Caki2 (cell line): ENCODE measurements at regions not wholly inside any gene's neighbourhood (a gene's known extent, or its start where the extent isn't known, plus 50 kb on each side); places are given as distances from the start of the nearest gene placed in this dataset.
"Not testable (repeated sequence)": the region's sequence is repeated elsewhere in the genome, so short reads cannot be mapped to it uniquely, and the experiment has no call there.

Experiments used
- DNase-seq: peaks from one replicate; pipeline ENCODE4 v3.0.0-alpha.2; 2015; ENCODE audit warnings: low read depth
- in situ Hi-C: cut with HindIII; loops from 2 replicates; pipeline ENCODE4 v1.10.0; 2016; ENCODE audit warnings: low sequenced_read_pairs, low pct_unique_long_range_greater_than_20kb, mixed read lengths

DNA sequence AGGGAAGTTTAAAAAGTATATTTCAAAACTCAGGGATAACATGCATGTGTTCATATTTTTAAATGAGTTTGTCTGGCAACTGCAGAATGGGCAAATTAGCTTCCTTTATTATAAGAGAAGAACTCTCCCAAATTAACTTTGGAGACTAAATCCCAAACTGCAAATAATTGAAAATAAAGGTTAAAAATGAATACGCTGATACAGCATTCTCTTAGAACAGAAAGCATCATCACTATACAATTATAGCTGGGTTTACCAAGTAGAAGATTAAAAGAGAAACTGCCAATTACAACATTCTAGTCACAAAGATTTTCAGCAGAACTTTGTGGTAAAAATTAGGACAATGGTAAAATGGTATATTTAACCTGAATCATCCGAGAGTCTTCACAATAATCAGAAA lies 73.3 kb downstream of the OLFM4 start:
- DNase-seq = no peak
- in situ Hi-C loops = no loop called here

DNA sequence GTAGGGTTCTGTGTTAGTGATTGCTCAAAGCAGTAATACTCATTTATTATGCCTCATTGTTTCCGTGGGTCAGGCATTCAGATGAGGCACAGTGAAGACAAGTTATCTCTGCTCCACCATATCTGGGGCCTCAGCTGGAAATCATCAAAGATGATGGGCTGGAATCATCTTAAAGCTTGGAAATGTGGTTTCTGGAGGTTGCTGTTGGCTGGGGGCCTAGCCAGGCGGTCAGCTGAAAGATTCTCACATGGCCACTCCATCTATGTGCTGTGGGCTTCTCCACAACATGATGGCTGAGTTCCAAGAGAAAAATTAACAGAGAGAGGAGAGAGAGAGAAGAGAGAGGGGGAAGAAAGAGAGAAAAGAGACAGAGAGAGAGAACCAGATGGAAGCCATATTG lies 75.5 kb downstream of the OLFM4 start:
- DNase-seq = no peak
- in situ Hi-C loops = no loop called here

GRCh38 chr13:53105477-53105876 lies 76.9 kb downstream of the OLFM4 start:
- no peak for DNase-seq
- in situ Hi-C loops = no loop called here

DNA sequence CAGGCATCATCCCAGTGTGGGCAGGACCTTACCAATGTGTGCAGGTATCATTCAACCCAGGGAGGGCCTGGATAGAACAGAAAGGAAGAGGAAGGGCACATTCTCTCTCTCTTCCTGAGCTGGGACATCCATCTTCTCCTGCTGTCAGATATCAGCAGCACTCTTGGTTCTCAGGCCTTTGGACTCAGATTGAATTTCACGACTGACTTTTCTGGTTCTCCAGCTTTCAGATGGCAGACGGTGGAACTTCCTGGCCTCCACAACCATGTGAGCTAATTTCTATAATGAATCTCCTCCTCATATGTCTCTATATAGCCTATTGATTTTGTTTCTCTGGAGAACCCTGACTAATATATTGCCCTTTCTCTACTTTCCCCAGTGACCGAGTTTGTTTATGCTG lies 77.3 kb downstream of the OLFM4 start:
- no peak for DNase-seq
- in situ Hi-C loops = no loop called here

GRCh38 chr13:53110181-53110580 lies 81.6 kb downstream of the OLFM4 start:
- in situ Hi-C loops = no loop called here
- DNase-seq = no peak

DNA sequence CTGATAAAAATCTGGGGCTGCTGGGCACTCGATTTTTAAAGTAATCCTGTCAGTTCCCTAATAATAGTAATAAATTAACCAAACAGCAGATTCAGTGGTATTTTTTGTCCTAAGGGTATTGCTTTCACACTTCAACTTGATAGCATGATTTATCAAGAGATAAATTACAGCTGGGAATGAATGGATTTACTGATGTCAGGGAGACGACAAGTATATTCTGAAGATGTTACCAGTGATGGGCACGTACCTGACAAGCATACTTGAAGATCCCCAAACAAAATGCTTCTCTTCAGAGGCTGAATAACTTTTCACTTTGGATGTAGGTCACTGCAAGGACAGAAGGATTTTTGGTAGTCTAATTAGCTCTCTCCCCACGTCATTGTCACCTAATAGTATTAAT lies 82.0 kb downstream of the OLFM4 start:
- in situ Hi-C loops = no loop called here
- no peak for DNase-seq

GRCh38 chr13:53112522-53112921 lies 83.9 kb downstream of the OLFM4 start:
- no peak for DNase-seq
- in situ Hi-C loops = no loop called here

DNA sequence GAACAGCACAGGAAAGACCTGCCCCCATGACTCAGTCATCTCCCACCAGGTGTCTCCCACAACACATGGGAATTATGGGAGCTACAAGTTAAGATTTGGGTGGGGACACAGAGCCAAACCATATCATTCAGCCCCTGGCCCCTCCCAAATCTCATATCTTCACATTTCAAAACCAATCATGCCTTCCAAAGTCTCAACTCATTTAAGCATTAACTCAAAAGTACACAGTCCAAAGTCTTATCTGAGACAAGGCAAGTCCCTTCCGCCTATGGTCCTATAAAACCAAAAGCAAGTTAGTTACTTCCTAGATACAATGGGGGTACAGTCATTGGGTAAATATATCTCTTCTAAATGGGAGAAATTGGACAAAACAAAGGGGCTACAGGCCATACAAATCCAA lies 88.4 kb downstream of the OLFM4 start:
- DNase-seq, in situ Hi-C loops: not testable (repeated sequence)

GRCh38 chr13:53121131-53121773 lies 92.6 kb downstream of the OLFM4 start:
- in situ Hi-C loops = no loop called here
- no peak for DNase-seq

GRCh38 chr13:53121919-53122318 lies 93.3 kb downstream of the OLFM4 start:
- DNase-seq = no peak
- in situ Hi-C loops = no loop called here

- DNase-seq = no peak
- in situ Hi-C loops = no loop called here
Observed at GRCh38 chr13:53123536-53123935, 94.9 kb downstream of the OLFM4 start.

DNA sequence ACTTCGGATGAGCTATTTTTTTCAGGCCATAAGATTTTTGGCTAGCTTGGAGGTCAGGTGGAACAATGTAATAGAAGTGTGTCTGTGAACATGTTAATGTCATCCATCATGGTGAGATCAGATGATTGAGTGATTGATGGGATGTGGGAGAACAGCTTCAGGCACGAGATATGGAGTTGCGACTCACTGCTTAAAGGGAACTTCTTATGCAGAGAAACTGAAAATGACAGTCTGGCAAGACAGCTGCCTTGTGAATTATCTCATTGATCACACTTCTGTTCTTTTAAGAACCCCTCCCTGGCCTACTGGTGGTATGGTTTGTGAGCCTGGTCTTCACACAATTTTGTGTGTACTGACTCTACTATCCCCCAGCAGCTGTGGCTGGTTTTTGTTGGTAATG lies 96.0 kb downstream of the OLFM4 start:
- in situ Hi-C loops = no loop called here

DNA sequence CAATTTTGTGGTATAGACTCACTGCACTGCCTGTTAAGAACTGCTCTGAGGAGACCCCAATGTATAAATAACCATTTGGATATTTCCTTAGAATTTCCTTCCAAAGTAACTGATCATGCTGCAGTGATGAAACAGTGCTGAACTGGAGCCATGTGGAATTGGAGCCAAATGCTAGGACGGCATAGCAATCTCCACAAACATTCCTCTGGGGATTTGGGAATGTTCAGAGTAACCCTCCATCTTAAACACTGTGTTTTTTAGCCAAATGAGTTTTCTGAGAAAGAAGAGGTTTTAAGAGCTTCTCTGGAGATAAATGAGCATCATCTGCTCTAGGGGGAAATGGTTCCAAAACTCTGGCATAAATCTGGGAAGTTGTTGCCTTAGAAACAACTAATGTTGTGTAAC lies 98.2 kb downstream of the OLFM4 start:
- no peak for DNase-seq
- in situ Hi-C loops = no loop called here

More for the DNA sequence above, 96.0 kb downstream of the OLFM4 start:
- no peak for DNase-seq

GRCh38 chr13:53127373-53127772 lies 98.8 kb downstream of the OLFM4 start:
- no peak for DNase-seq
- in situ Hi-C loops = no loop called here

- DNase-seq = no peak
- in situ Hi-C loops = no loop called here
Observed at GRCh38 chr13:53129864-53130393, 101.3 kb downstream of the OLFM4 start.

DNA sequence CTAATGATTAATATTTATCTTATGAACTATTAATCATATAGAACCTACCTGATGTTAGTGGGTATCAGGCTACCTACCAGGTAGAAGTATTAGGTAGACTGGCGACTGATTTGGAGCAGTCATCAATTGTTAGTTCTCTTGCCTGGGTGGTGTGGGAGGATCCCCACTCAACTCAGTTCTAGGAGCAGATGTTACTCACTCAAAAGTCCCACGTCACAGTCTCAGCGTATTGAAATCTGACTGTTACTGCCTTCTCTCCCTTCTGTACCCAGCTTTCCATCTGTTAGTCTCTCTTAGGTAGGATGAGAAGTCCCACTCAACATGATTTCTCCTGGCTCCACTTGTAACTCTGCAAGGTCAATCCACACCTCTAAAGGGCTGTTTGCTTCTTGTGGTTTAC lies 102.7 kb downstream of the OLFM4 start:
- in situ Hi-C loops = no loop called here
- no peak for DNase-seq

- in situ Hi-C loops = no loop called here
- no peak for DNase-seq
Observed at GRCh38 chr13:53135301-53135700, 106.7 kb downstream of the OLFM4 start.

DNA sequence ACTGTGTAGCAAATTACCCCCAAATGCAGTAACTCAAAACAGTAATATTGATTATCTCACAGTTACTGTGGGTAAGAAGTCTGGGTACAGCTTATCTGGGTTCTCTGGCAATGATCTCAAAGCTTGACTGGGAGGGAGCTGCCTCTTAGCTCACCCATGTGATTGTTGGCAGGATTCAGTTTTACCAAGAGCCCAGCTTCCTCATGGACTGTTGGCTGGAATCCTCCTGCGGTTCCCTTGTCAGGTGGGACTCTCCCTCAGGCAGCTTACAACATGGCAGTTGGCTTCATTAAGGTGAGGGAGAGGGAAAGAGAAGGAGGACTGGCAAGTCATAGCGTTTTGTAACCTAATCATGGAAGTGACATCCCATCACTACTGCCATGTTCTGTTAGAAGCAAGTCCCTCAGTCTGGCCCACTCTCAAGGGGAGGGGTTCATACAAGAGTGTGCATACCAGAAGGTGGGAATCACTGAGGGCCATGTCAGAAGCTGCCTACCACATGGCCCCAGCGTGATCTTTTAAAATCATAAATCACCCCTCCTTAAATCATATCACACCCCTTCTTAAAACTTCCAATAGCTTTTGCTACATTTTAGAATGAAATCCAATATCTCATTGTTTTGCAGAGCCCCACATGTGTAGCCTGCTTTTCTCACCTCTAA lies 108.1 kb downstream of the OLFM4 start:
- in situ Hi-C loops = no loop called here
- DNase-seq = no peak

DNA sequence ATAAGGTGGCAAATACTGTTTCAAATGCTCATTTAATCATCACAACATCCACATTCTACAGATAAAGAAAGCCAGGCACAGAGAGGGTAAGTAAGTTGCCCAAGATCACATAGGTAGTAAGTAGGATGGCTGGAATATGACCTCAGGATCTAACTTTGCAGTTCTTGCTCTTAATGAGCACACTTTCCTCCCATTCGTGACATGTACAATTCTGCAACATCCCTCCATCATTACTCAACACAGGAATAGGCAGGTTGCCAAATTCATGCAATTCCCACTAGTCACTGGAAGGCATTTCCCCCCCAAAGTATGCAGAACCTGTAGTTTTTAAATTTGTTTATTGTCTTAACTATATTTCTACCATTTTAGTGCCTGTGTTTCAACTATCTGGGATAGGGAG lies 109.2 kb downstream of the OLFM4 start:
- DNase-seq = no peak
- in situ Hi-C loops = no loop called here
